Activated B cell treated with CpG ODN at 0.5 μM for 24 hours (primary cell): ENCODE measurements at regions not wholly inside any gene's neighbourhood (a gene's known extent, or its start where the extent isn't known, plus 50 kb on each side); places are given as distances from the start of the nearest gene placed in this dataset.

Experiments used
- ATAC-seq: fragments of 200-7000 bp; cut with Tn5 transposase; one replicate; pipeline ENCODE4 v1.10.0; 2021; ENCODE audit warnings: low read depth, mild to moderate bottlenecking, moderate library complexity
- CTCF ChIA-PET: fragments of 350-600 bp; sonication (Branson Sonifier 250); formaldehyde crosslinking; loops from one replicate; lab custom pipeline; 2021; ENCODE audit warnings: antibody characterized with exemption; lab: Charles Lee
- POLR2A ChIA-PET: fragments of 350-600 bp; sonication (Branson Sonifier 250); formaldehyde crosslinking; loops from one replicate; lab custom pipeline; 2021; ENCODE audit warnings: antibody characterized with exemption; lab: Charles Lee
- DNase-seq: peaks from one replicate; pipeline ENCODE4 v3.0.0; 2022
- H3K27ac Mint-ChIP-seq: one replicate; pipeline ENCODE4 v1.8.0; 2020; ENCODE audit warnings: mixed read lengths
- H3K27me3 Mint-ChIP-seq: one replicate; pipeline ENCODE4 v1.8.0; 2021; ENCODE audit warnings: mixed read lengths
- H3K36me3 Mint-ChIP-seq: one replicate; pipeline ENCODE4 v1.8.0; 2021; ENCODE audit warnings: low read depth, mixed read lengths
- H3K4me1 Mint-ChIP-seq: one replicate; pipeline ENCODE4 v1.8.0; 2021; ENCODE audit warnings: mixed read lengths
- H3K4me3 Mint-ChIP-seq: one replicate; pipeline ENCODE4 v1.8.0; 2020; ENCODE audit warnings: mild to moderate bottlenecking, mixed read lengths
- H3K9me3 Mint-ChIP-seq: one replicate; pipeline ENCODE4 v1.8.0; 2020; ENCODE audit warnings: mixed read lengths
- intact Hi-C: fragments of 100-400 bp; cut with micrococcal nuclease; formaldehyde crosslinking; loops from one replicate; pipeline ENCODE4 v1.15.1; 2024
- TF ChIP-seq, protein P1 (sequence below): fragments of 200-600 bp; IDR thresholded peaks from one replicate; pipeline ENCODE4 v1.8.0; 2022; ENCODE audit warnings: antibody characterized with exemption, mild to moderate bottlenecking

DNA sequence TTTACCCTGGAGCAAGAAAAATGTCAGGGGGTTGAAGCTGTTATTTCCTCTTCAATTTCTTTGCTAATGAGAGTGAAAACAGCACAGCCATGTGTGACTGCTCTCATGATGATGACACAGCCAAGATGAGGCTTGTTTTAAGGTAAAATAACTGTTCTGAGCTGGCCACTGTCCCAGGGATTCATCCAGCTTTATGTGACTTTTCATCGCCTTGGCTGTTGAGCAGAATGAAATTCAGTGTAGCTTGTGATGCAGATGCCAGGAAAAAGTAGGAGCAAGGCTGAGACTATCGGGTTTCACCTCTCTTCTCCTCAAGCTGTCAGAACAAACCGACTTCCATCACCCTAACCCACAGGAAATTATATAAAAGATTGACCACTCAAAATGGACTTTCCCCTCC is 361.8 kb upstream of the CDH5 start:
- TF ChIP-seq, protein P1, sequence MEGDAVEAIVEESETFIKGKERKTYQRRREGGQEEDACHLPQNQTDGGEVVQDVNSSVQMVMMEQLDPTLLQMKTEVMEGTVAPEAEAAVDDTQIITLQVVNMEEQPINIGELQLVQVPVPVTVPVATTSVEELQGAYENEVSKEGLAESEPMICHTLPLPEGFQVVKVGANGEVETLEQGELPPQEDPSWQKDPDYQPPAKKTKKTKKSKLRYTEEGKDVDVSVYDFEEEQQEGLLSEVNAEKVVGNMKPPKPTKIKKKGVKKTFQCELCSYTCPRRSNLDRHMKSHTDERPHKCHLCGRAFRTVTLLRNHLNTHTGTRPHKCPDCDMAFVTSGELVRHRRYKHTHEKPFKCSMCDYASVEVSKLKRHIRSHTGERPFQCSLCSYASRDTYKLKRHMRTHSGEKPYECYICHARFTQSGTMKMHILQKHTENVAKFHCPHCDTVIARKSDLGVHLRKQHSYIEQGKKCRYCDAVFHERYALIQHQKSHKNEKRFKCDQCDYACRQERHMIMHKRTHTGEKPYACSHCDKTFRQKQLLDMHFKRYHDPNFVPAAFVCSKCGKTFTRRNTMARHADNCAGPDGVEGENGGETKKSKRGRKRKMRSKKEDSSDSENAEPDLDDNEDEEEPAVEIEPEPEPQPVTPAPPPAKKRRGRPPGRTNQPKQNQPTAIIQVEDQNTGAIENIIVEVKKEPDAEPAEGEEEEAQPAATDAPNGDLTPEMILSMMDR = no peak
- H3K4me1 Mint-ChIP-seq = no peaks in the 10 kb centered on the region
- no peak overlapping the region for H3K27ac Mint-ChIP-seq
- no peaks in the 10 kb centered on the region for H3K27me3 Mint-ChIP-seq
- no peak overlapping the region for H3K4me3 Mint-ChIP-seq
- ATAC-seq (no peak), DNase-seq (no peak)
- H3K9me3 Mint-ChIP-seq = no peaks in the 10 kb centered on the region
- intact Hi-C loops = no loop called here
- ChIA-PET POLR2A (no interaction called here), CTCF (no interaction called here)
- H3K36me3 Mint-ChIP-seq = no peaks in the 10 kb centered on the region

DNA sequence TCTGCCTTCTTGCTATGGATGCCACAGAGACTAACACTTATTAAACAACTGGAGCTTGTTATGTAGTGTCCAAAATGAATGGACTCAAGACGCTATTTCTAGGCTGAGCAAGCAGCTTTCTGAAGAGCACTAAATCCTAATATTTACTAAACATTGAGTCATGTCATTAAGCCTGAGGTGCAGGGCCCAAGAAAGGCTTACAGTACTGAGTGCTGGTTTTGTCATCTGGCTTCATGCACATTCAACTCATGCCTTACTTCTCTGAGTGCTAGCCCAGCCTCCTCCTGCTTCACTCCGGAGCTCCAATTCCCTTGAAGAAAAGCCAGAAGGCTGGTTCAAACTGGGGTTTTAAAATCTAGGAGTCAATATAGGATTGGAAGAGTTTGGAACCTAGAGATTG is 363.3 kb upstream of the CDH5 start:
- no peak overlapping the region for H3K27ac Mint-ChIP-seq
- intact Hi-C loops = no loop called here
- H3K4me1 Mint-ChIP-seq = no peaks in the 10 kb centered on the region
- H3K9me3 Mint-ChIP-seq = no peaks in the 10 kb centered on the region
- CTCF ChIA-PET = no interaction called here
- TF ChIP-seq, protein P1 = no peak
- H3K4me3 Mint-ChIP-seq = no peak overlapping the region
- POLR2A ChIA-PET = no interaction called here
- DNase-seq (no peak), ATAC-seq (no peak)
- no peaks in the 10 kb centered on the region for H3K27me3 Mint-ChIP-seq
- H3K36me3 Mint-ChIP-seq = no peaks in the 10 kb centered on the region

DNA sequence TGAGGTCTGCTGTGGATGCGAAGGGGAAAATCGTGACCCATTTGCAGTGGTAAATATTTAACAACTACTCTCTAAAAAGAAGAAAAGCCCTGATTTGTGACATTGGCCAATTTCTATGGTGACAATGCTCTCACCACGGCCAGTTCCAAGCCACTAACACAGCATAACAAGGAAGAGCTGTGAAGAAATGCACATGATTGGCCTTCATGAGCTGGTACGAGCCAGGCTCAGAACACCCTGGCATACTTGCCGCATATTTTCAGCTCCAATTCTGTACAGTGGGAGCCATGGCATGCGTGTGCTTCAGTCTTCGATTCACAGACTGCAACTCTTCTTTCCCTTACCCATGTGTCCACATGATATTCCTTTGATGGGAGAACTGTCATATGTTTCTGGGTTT is 363.9 kb upstream of the CDH5 start:
- no peak overlapping the region for H3K27ac Mint-ChIP-seq
- DNase-seq (no peak), ATAC-seq (no peak)
- peaks cover 4% of the 10 kb centered on the region for H3K27me3 Mint-ChIP-seq
- H3K9me3 Mint-ChIP-seq = no peaks in the 10 kb centered on the region
- intact Hi-C loops = no loop called here
- no peak overlapping the region for H3K4me3 Mint-ChIP-seq
- TF ChIP-seq, protein P1 = no peak
- POLR2A ChIA-PET = no interaction called here
- no peaks in the 10 kb centered on the region for H3K36me3 Mint-ChIP-seq
- no peaks in the 10 kb centered on the region for H3K4me1 Mint-ChIP-seq
- CTCF ChIA-PET = no interaction called here

DNA sequence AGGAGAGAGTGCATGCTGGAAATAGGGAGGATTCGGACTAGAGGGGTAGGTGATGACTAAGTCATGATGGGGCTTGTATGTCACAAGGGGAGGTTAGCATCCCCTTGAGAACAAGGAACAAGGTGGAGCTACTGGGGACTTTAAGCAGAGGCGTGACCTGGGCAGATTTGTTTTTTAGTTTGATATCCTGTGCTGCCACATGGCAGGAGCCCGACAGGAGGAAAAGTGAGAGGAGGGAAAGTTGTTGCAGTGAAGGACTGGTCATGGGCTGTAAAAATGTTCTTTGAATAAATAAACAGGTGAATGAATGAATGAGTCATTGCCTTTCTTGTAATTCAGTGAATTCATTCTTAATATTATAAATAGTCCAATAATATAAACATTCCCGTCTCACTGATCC is 365.1 kb upstream of the CDH5 start:
- H3K4me3 Mint-ChIP-seq = no peak overlapping the region
- H3K27ac Mint-ChIP-seq = no peak overlapping the region
- no peaks in the 10 kb centered on the region for H3K36me3 Mint-ChIP-seq
- H3K9me3 Mint-ChIP-seq = no peaks in the 10 kb centered on the region
- DNase-seq = no peak
- no peaks in the 10 kb centered on the region for H3K4me1 Mint-ChIP-seq
- peaks cover 4% of the 10 kb centered on the region for H3K27me3 Mint-ChIP-seq
- no peak for ATAC-seq
- POLR2A ChIA-PET = no interaction called here
- TF ChIP-seq, protein P1 = no peak
- intact Hi-C loops = no loop called here
- CTCF ChIA-PET = no interaction called here

DNA sequence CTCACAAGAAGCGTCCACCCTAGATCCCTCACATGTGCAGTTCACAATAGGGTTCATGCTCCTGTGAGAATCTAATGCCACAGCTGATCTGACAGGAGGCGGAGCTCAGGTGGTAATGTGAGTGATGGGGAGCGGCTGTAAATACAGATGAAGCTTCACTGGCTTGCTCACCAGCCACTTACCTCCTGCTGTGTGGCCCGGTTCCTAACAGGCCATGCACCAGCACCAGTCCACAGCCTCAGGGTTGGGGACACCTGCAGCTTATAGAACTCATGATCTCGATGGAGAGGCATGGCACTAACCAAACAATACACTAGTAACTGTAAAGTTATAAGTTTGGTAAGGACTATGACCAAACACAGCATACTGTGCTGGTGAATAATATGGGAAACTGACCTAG is 368.0 kb upstream of the CDH5 start:
- ChIA-PET POLR2A (no interaction called here), CTCF (no interaction called here)
- H3K36me3 Mint-ChIP-seq = no peaks in the 10 kb centered on the region
- H3K4me3 Mint-ChIP-seq = no peak overlapping the region
- no peak overlapping the region for H3K27ac Mint-ChIP-seq
- intact Hi-C loops = no loop called here
- H3K27me3 Mint-ChIP-seq = peaks cover 4% of the 10 kb centered on the region
- DNase-seq = no peak
- H3K4me1 Mint-ChIP-seq = no peaks in the 10 kb centered on the region
- ATAC-seq = no peak
- TF ChIP-seq, protein P1 = no peak
- H3K9me3 Mint-ChIP-seq = no peaks in the 10 kb centered on the region
